B cell (primary cell): ENCODE measurements at regions not wholly inside any gene's neighbourhood (a gene's known extent, or its start where the extent isn't known, plus 50 kb on each side); places are given as distances from the start of the nearest gene placed in this dataset.
"Not testable (repeated sequence)": the region's sequence is repeated elsewhere in the genome, so short reads cannot be mapped to it uniquely, and the experiment has no call there.

Source experiments
- CTCF ChIP-seq: fragments of 200-600 bp; IDR thresholded peaks from one replicate; pipeline ENCODE4 v1.8.0; 2022; ENCODE audit warnings: antibody characterized with exemption, mild to moderate bottlenecking
- EZH2 ChIP-seq: IDR thresholded peaks from 2 replicates; pipeline ENCODE4 v1.6.1; 2012; ENCODE audit warnings: borderline replicate concordance, low read depth, mild to moderate bottlenecking, moderate library complexity, low read length; ENCODE audit not compliant: insufficient read depth, poor library complexity, severe bottlenecking

DNA sequence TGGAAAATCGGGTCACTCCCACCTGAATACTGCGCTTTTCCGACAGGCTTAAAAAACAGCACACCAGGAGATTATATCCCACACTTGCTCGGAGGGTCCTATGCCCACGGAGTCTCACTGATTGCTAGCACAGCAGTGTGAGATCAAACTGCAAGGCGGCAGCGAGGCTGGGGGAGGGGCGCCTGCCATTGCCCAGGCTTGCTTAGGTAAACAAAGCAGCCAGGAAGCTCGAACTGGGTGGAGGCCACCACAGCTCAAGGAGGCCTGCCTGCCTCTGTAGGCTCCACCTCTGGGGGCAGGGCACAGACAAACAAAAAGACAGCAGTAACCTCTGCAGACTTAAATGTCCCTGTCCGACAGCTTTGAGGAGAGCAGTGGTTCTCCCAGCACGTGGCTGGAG, 778.7 kb upstream of the HS3ST5 start:
- not testable (repeated sequence) for TF ChIP-seq CTCF, EZH2
